ENCODE measurements at regions not wholly inside any gene's neighbourhood (a gene's known extent, or its start where the extent isn't known, plus 50 kb on each side); places are given as distances from the start of the nearest gene placed in this dataset.

- H3K4me1 ChIP-seq: no peaks in the 10 kb centered on the region
- H3K4me3 ChIP-seq: no peak overlapping the region
- TF ChIP-seq POLR2A (IDR thresholded peaks at IDR 0.05) (no peak), EP300 (IDR thresholded peaks at IDR 0.05) (no peak), POLR2AphosphoS5 (IDR thresholded peaks at IDR 0.05) (no peak)
- TF ChIP-seq, protein P1, sequence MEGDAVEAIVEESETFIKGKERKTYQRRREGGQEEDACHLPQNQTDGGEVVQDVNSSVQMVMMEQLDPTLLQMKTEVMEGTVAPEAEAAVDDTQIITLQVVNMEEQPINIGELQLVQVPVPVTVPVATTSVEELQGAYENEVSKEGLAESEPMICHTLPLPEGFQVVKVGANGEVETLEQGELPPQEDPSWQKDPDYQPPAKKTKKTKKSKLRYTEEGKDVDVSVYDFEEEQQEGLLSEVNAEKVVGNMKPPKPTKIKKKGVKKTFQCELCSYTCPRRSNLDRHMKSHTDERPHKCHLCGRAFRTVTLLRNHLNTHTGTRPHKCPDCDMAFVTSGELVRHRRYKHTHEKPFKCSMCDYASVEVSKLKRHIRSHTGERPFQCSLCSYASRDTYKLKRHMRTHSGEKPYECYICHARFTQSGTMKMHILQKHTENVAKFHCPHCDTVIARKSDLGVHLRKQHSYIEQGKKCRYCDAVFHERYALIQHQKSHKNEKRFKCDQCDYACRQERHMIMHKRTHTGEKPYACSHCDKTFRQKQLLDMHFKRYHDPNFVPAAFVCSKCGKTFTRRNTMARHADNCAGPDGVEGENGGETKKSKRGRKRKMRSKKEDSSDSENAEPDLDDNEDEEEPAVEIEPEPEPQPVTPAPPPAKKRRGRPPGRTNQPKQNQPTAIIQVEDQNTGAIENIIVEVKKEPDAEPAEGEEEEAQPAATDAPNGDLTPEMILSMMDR (IDR thresholded peaks at IDR 0.05): no peak
- WGBS, 2 donors (ENCODE audit: low coverage in 1 of 2): 82 to 100% methylated on average over 1 of the region's 1 CpG
- H3K27ac ChIP-seq: no peak overlapping the region
- H3K36me3 ChIP-seq: no peaks in the 10 kb centered on the region
- H3K9me3 ChIP-seq: no peaks in the 10 kb centered on the region
- no peaks in the 10 kb centered on the region for H3K27me3 ChIP-seq
- no peak for ATAC-seq
Measured at GRCh38 chr9:81119591-81119990, 569.8 kb downstream of the TLE1 start.

DNA sequence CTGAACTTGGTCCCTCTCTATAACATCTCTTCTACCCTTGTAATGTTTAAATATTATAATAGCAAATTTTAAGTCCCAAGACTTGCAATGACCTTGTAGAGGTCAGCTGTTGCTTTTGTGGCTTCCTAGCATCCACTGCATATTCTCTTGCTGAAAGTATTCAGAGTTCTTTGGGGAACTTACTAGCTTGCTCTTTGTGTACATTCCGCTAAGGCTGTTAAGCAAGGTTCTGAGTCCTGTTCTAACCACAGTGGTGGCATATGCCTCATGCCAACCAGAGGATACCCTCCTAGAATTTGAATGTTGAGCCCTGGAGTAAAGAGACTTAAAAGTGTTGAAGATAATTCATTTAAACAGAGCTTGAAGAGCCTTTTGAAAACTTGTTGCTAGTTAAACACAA is 570.9 kb downstream of the TLE1 start:
- Histone ChIP-seq H3K27me3 (no peaks in the 10 kb centered on the region), H3K9me3 (no peaks in the 10 kb centered on the region), H3K36me3 (no peaks in the 10 kb centered on the region), H3K4me3 (no peak overlapping the region), H3K27ac (no peak overlapping the region), H3K4me1 (no peaks in the 10 kb centered on the region)
- ATAC-seq: no peak
- WGBS, 2 donors (ENCODE audit: low coverage in 1 of 2): 100% methylated on average over 1 of the region's 1 CpG
- no peak for TF ChIP-seq POLR2AphosphoS5 (IDR thresholded peaks at IDR 0.05)

DNA sequence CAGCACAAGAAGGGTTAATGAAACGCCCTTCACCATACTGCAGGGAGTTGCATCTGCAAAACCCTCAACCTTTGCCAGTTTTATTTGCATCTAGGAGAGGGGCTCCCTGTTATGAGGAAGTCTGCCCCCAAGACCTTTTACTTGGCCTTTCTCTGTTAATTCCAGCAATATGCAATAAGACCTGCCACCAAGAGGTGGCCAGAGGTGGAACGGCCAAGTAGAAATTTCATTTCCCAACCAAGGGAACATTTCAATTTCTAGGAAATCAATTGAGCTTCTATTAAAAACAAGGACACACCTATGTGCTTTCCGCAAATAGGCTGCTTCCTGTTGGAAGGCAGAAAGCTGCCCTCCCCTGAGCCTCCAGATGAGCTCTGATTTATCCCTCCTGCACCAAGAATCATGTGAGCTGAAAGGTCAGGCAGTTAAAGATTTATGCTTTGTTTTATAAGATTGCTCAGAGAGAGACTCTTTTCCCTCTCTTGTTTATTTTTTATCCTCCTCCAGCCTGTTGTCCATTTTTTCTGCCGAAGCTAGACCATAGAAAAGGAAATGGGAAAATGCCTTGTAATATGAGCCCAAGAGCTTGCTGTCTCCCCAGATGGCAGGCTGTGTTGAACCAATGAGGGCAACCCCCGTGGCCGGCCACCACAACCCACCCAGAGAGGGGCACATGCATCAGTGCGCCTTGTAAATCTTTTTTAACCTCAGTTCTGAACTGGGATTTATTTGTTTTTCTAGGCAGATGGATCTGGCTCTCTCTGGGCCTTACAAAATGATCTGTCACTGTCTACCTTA is 572.8 kb downstream of the TLE1 start:
- H3K36me3 ChIP-seq: no peaks in the 10 kb centered on the region
- H3K27me3 ChIP-seq: no peaks in the 10 kb centered on the region
- no peak overlapping the region for H3K27ac ChIP-seq
- no peaks in the 10 kb centered on the region for H3K4me1 ChIP-seq
- TF ChIP-seq POLR2AphosphoS5 (IDR thresholded peaks at IDR 0.05) (no peak), POLR2A (IDR thresholded peaks at IDR 0.05) (no peak), EP300 (IDR thresholded peaks at IDR 0.05) (no peak)
- TF ChIP-seq, protein P1 (IDR thresholded peaks at IDR 0.05): no peak
- 76 to 79% methylated on average over 6 to 7 of the region's 7 CpGs for WGBS, 2 donors (ENCODE audit: low coverage in 1 of 2)
- no peak for ATAC-seq
- H3K4me3 ChIP-seq: no peak overlapping the region
- H3K9me3 ChIP-seq: no peaks in the 10 kb centered on the region

DNA sequence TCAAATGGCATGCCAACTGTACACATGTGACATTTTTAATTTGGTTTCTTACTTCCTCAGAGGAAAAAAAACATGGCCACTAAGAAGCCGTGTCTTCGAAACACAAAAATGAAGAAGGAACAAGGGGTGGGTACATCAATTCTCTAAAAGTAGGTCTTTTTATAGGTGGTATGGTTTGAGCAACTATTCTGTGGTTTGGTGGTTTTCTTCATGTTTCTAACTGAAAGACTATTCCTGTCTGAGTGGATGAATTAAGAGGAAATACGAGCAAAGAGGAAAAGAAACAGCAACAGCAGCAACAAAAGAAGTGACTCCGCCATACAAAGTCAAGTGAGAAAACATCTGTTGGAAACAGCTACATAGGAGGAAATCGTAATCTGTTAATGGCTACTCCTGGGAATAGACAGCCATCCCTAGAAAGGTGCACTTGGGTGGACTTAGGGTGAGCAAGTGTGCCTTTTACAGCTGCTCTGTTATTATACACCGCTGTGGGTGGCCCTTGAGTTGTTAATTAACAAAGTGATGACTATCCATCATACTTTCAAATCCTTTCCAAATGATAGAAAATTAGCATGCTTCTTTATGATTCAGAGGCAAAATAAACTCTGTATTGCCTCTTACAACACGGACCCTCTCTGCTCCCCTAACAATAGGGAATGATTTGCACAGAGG is 575.8 kb downstream of the TLE1 start:
- no peaks in the 10 kb centered on the region for H3K9me3 ChIP-seq
- no peaks in the 10 kb centered on the region for H3K36me3 ChIP-seq
- no peak overlapping the region for H3K27ac ChIP-seq
- no peak overlapping the region for H3K4me3 ChIP-seq
- TF ChIP-seq, protein P1 (IDR thresholded peaks at IDR 0.05): no peak
- no peak for TF ChIP-seq POLR2A (IDR thresholded peaks at IDR 0.05)
- no peak for TF ChIP-seq EP300 (IDR thresholded peaks at IDR 0.05)
- TF ChIP-seq POLR2AphosphoS5 (IDR thresholded peaks at IDR 0.05): no peak
- no peak for ATAC-seq
- H3K27me3 ChIP-seq: no peaks in the 10 kb centered on the region
- WGBS, 2 donors (ENCODE audit: low coverage in 1 of 2): 72 to 82% methylated on average over 5 to 7 of the region's 7 CpGs
- H3K4me1 ChIP-seq: no peaks in the 10 kb centered on the region

- TF ChIP-seq POLR2A (IDR thresholded peaks at IDR 0.05) (no peak), POLR2AphosphoS5 (IDR thresholded peaks at IDR 0.05) (no peak), EP300 (IDR thresholded peaks at IDR 0.05) (no peak)
- TF ChIP-seq, protein P1 (IDR thresholded peaks at IDR 0.05): no peak
- H3K27ac ChIP-seq: no peak overlapping the region
- no peaks in the 10 kb centered on the region for H3K4me1 ChIP-seq
- H3K4me3 ChIP-seq: no peak overlapping the region
- 70 to 84% methylated on average over 4 to 7 of the region's 7 CpGs for WGBS, 2 donors (ENCODE audit: low coverage in 1 of 2)
- H3K9me3 ChIP-seq: no peaks in the 10 kb centered on the region
- no peak for ATAC-seq
- H3K36me3 ChIP-seq: no peaks in the 10 kb centered on the region
- no peaks in the 10 kb centered on the region for H3K27me3 ChIP-seq
Measured at GRCh38 chr9:81112627-81113452, 576.5 kb downstream of the TLE1 start.
